HepG2 (cell line): ENCODE measurements at regions not wholly inside any gene's neighbourhood (a gene's known extent, or its start where the extent isn't known, plus 50 kb on each side); places are given as distances from the start of the nearest gene placed in this dataset.

ENCODE experiments used
- KAT8 ChIP-seq: IDR thresholded peaks from 2 replicates; pipeline ENCODE4 v1.6.1; 2016; ENCODE audit warnings: missing genetic modification reagents, missing compliant biosample characterization
- ZBTB1 ChIP-seq: sonication (generic); formaldehyde crosslinking; IDR thresholded peaks from 2 replicates; pipeline ENCODE4 v1.4.0; 2020; ENCODE audit warnings: missing genetic modification reagents, borderline replicate concordance
- TF ChIP-seq, protein P1 (sequence below): sonication (generic); formaldehyde crosslinking; IDR thresholded peaks from 2 replicates; pipeline ENCODE4 v1.5.0; 2020; ENCODE audit warnings: mild to moderate bottlenecking, missing genetic modification reagents, borderline replicate concordance
- TF ChIP-seq, protein P2 (sequence below): sonication (generic); formaldehyde crosslinking; IDR thresholded peaks from 2 replicates; pipeline ENCODE4 v1.8.1; 2023; ENCODE audit warnings: missing genetic modification reagents, inconsistent platforms, borderline replicate concordance

DNA sequence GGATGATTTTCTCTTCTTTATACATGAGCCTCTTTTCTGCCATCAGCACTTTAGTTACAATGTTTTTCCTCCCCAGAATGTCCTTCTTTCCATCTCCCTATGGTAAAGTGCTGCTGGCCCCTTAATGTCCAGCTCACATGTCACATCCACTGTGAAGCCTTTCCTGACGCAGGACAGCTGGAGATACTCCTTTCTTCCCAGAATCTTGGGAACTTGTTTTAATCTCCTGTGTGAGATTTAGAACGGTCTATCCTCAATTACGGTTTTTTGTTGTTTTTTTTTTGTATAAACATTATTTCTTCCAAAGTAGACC, 147.7 kb upstream of the TSC22D2 start:
- TF ChIP-seq KAT8 (CRISPR knock-in tag) (no peak), ZBTB1 (CRISPR knock-in tag) (no peak)
- TF ChIP-seq, protein P1, sequence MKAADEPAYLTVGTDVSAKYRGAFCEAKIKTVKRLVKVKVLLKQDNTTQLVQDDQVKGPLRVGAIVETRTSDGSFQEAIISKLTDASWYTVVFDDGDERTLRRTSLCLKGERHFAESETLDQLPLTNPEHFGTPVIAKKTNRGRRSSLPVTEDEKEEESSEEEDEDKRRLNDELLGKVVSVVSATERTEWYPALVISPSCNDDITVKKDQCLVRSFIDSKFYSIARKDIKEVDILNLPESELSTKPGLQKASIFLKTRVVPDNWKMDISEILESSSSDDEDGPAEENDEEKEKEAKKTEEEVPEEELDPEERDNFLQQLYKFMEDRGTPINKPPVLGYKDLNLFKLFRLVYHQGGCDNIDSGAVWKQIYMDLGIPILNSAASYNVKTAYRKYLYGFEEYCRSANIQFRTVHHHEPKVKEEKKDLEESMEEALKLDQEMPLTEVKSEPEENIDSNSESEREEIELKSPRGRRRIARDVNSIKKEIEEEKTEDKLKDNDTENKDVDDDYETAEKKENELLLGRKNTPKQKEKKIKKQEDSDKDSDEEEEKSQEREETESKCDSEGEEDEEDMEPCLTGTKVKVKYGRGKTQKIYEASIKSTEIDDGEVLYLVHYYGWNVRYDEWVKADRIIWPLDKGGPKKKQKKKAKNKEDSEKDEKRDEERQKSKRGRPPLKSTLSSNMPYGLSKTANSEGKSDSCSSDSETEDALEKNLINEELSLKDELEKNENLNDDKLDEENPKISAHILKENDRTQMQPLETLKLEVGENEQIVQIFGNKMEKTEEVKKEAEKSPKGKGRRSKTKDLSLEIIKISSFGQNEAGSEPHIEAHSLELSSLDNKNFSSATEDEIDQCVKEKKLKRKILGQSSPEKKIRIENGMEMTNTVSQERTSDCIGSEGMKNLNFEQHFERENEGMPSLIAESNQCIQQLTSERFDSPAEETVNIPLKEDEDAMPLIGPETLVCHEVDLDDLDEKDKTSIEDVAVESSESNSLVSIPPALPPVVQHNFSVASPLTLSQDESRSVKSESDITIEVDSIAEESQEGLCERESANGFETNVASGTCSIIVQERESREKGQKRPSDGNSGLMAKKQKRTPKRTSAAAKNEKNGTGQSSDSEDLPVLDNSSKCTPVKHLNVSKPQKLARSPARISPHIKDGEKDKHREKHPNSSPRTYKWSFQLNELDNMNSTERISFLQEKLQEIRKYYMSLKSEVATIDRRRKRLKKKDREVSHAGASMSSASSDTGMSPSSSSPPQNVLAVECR = no peak
- TF ChIP-seq, protein P2, sequence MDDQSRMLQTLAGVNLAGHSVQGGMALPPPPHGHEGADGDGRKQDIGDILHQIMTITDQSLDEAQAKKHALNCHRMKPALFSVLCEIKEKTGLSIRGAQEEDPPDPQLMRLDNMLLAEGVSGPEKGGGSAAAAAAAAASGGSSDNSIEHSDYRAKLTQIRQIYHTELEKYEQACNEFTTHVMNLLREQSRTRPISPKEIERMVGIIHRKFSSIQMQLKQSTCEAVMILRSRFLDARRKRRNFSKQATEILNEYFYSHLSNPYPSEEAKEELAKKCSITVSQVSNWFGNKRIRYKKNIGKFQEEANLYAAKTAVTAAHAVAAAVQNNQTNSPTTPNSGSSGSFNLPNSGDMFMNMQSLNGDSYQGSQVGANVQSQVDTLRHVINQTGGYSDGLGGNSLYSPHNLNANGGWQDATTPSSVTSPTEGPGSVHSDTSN = no peak
